Activated CD8-positive, alpha-beta T cell treated with anti-CD3 and anti-CD28 coated beads for 36 hours (primary cell): ENCODE measurements at regions not wholly inside any gene's neighbourhood (a gene's known extent, or its start where the extent isn't known, plus 50 kb on each side); places are given as distances from the start of the nearest gene placed in this dataset.
A peak's percentile ranks its signal among the peaks of the same experiment; 100 is the strongest.

Source experiments
- ATAC-seq: fragments of 200-7000 bp; cut with Tn5 transposase; one replicate; pipeline ENCODE4 v1.10.0; 2021; ENCODE audit warnings: mild to moderate bottlenecking, moderate library complexity
- CTCF ChIA-PET: fragments of 350-600 bp; sonication (Branson Sonifier 250); formaldehyde crosslinking; loops from one replicate; lab custom pipeline; 2021; ENCODE audit warnings: antibody characterized with exemption; lab: Charles Lee
- POLR2A ChIA-PET: fragments of 350-600 bp; sonication (Branson Sonifier 250); formaldehyde crosslinking; loops from one replicate; lab custom pipeline; 2021; ENCODE audit warnings: antibody characterized with exemption; lab: Charles Lee
- DNase-seq: peaks from one replicate; pipeline ENCODE4 v3.0.0-alpha.2; 2020
- H3K27ac Mint-ChIP-seq: one replicate; pipeline ENCODE4 v1.8.0; 2021; ENCODE audit warnings: mild to moderate bottlenecking, mixed read lengths
- H3K27me3 Mint-ChIP-seq: one replicate; pipeline ENCODE4 v1.8.0; 2021; ENCODE audit warnings: mixed read lengths
- H3K36me3 Mint-ChIP-seq: one replicate; pipeline ENCODE4 v1.8.0; 2021; ENCODE audit warnings: low read depth, mixed read lengths
- H3K4me1 Mint-ChIP-seq: one replicate; pipeline ENCODE4 v1.8.0; 2021; ENCODE audit warnings: low read depth, mixed read lengths
- H3K4me3 Mint-ChIP-seq: one replicate; pipeline ENCODE4 v1.8.0; 2021; ENCODE audit warnings: mild to moderate bottlenecking, moderate library complexity, mixed read lengths
- H3K9me3 Mint-ChIP-seq: one replicate; pipeline ENCODE4 v1.8.0; 2021; ENCODE audit warnings: mixed read lengths
- CTCF ChIP-seq: fragments of 200-600 bp; IDR thresholded peaks from one replicate; pipeline ENCODE4 v1.8.0; 2022; ENCODE audit warnings: antibody characterized with exemption, mild to moderate bottlenecking
- intact Hi-C: fragments of 100-400 bp; cut with micrococcal nuclease; formaldehyde crosslinking; loops from one replicate; pipeline ENCODE4 v1.10.0; 2022

- Mint-ChIP-seq H3K4me1 (no peaks in the 10 kb centered on the region), H3K9me3 (no peaks in the 10 kb centered on the region), H3K27ac (no peak overlapping the region), H3K4me3 (no peak overlapping the region), H3K27me3 (peaks cover 15% of the 10 kb centered on the region), H3K36me3 (no peaks in the 10 kb centered on the region)
- DNase-seq (peak; percentile 61), ATAC-seq (peak; percentile 42)
- POLR2A ChIA-PET: no interaction called here
- intact Hi-C loops: loop anchor here (5.0 to 10.0 kb wide), 2 partner anchors 228 to 540 kb away; no protein-coding TSS in a partner anchor
- CTCF ChIA-PET: interaction anchor here (0.6 to 2.7 kb wide), 18 partner anchors 8 to 539 kb away, joined by 3 to 30 read pairs (median 4); no protein-coding TSS in a partner anchor
- peak; percentile 73 for TF ChIP-seq CTCF
Observed at GRCh38 chr18:54444319-54444914, 86.7 kb downstream of the C18orf54 start.

GRCh38 chr18:54453996-54454395 is 96.3 kb downstream of the C18orf54 start:
- Mint-ChIP-seq H3K4me3 (no peak overlapping the region), H3K36me3 (no peaks in the 10 kb centered on the region), H3K27ac (no peak overlapping the region), H3K27me3 (peaks cover 1% of the 10 kb centered on the region), H3K4me1 (no peaks in the 10 kb centered on the region), H3K9me3 (no peaks in the 10 kb centered on the region)
- ATAC-seq (no peak), DNase-seq (no peak)
- TF ChIP-seq CTCF: no peak
- POLR2A ChIA-PET: no interaction called here
- intact Hi-C loops: no loop called here
- CTCF ChIA-PET: interaction anchor here (2.9 kb wide), 1 partner anchor 9 kb away, joined by 13 read pairs; no protein-coding TSS in a partner anchor

- Mint-ChIP-seq H3K27ac (no peak overlapping the region), H3K4me1 (no peaks in the 10 kb centered on the region), H3K9me3 (no peaks in the 10 kb centered on the region), H3K27me3 (no peaks in the 10 kb centered on the region), H3K4me3 (no peak overlapping the region), H3K36me3 (no peaks in the 10 kb centered on the region)
- ChIA-PET POLR2A (no interaction called here), CTCF (interaction anchor here (1.0 kb wide), 1 partner anchor 21 kb away, joined by 3 read pairs; no protein-coding TSS in a partner anchor)
- no peak for ATAC-seq
- intact Hi-C loops: no loop called here
- no peak for TF ChIP-seq CTCF
- no peak for DNase-seq
Observed at GRCh38 chr18:54465502-54465901, 107.8 kb downstream of the C18orf54 start.

GRCh38 chr18:54466248-54467005 is 108.7 kb downstream of the C18orf54 start:
- DNase-seq (no peak), ATAC-seq (no peak)
- H3K36me3 Mint-ChIP-seq: no peaks in the 10 kb centered on the region
- H3K9me3 Mint-ChIP-seq: no peaks in the 10 kb centered on the region
- ChIA-PET CTCF (interaction anchor here (1.0 kb wide), 1 partner anchor 22 kb away, joined by 3 read pairs; no protein-coding TSS in a partner anchor), POLR2A (no interaction called here)
- no peak overlapping the region for H3K27ac Mint-ChIP-seq
- TF ChIP-seq CTCF: no peak
- no peaks in the 10 kb centered on the region for H3K4me1 Mint-ChIP-seq
- peaks cover 5% of the 10 kb centered on the region for H3K27me3 Mint-ChIP-seq
- no peak overlapping the region for H3K4me3 Mint-ChIP-seq
- intact Hi-C loops: no loop called here

GRCh38 chr18:54479365-54479764 is 111.7 kb upstream of the DYNAP start:
- peaks cover 10% of the 10 kb centered on the region for H3K27me3 Mint-ChIP-seq

More at GRCh38 chr18:54479365-54479764, 111.7 kb upstream of the DYNAP start:
- ATAC-seq: no peak
- POLR2A ChIA-PET: no interaction called here
- H3K9me3 Mint-ChIP-seq: no peaks in the 10 kb centered on the region
- no peak for DNase-seq
- no peak overlapping the region for H3K4me3 Mint-ChIP-seq
- H3K4me1 Mint-ChIP-seq: no peaks in the 10 kb centered on the region
- intact Hi-C loops: no loop called here
- no peak for TF ChIP-seq CTCF
- CTCF ChIA-PET: no interaction called here
- no peak overlapping the region for H3K27ac Mint-ChIP-seq
- H3K36me3 Mint-ChIP-seq: no peaks in the 10 kb centered on the region
